HEK293 (cell line): ENCODE measurements at regions not wholly inside any gene's neighbourhood (a gene's known extent, or its start where the extent isn't known, plus 50 kb on each side); places are given as distances from the start of the nearest gene placed in this dataset.

ENCODE experiments used
- CTCF ChIP-seq: fragments of 450-650 bp; formaldehyde crosslinking; IDR thresholded peaks from 2 replicates; pipeline ENCODE4 v1.5.1; 2016; ENCODE audit warnings: missing biosample characterization, missing genetic modification characterization
- TF ChIP-seq, protein P1 (sequence below): fragments of 450-650 bp; formaldehyde crosslinking; IDR thresholded peaks from 2 replicates; pipeline ENCODE4 v1.5.1; 2016; ENCODE audit warnings: missing biosample characterization, missing genetic modification characterization

DNA sequence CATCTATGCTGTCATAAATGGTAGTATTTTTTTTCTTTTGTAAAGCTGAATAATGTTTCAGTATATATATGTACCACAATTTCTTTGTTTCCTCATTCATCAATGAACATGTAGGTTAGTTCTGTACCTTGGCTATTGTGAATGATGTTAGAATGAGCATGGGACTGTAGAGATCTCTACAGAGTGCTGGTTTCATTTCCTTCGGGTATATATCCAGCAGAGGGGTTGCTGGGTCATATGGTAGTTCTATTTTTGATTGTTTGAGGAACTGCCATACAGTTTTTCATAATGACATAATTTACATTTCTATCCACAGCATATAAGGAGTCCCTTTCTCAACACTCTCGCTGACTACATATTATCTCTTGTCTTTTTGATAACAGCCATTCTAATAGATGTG lies 243.5 kb downstream of the CDH7 start:
- TF ChIP-seq, protein P1, sequence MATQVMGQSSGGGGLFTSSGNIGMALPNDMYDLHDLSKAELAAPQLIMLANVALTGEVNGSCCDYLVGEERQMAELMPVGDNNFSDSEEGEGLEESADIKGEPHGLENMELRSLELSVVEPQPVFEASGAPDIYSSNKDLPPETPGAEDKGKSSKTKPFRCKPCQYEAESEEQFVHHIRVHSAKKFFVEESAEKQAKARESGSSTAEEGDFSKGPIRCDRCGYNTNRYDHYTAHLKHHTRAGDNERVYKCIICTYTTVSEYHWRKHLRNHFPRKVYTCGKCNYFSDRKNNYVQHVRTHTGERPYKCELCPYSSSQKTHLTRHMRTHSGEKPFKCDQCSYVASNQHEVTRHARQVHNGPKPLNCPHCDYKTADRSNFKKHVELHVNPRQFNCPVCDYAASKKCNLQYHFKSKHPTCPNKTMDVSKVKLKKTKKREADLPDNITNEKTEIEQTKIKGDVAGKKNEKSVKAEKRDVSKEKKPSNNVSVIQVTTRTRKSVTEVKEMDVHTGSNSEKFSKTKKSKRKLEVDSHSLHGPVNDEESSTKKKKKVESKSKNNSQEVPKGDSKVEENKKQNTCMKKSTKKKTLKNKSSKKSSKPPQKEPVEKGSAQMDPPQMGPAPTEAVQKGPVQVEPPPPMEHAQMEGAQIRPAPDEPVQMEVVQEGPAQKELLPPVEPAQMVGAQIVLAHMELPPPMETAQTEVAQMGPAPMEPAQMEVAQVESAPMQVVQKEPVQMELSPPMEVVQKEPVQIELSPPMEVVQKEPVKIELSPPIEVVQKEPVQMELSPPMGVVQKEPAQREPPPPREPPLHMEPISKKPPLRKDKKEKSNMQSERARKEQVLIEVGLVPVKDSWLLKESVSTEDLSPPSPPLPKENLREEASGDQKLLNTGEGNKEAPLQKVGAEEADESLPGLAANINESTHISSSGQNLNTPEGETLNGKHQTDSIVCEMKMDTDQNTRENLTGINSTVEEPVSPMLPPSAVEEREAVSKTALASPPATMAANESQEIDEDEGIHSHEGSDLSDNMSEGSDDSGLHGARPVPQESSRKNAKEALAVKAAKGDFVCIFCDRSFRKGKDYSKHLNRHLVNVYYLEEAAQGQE (tag by site-specific recombination) = no peak
- TF ChIP-seq CTCF = no peak
